ENCODE measurements at regions not wholly inside any gene's neighbourhood (a gene's known extent, or its start where the extent isn't known, plus 50 kb on each side); places are given as distances from the start of the nearest gene placed in this dataset.

DNA sequence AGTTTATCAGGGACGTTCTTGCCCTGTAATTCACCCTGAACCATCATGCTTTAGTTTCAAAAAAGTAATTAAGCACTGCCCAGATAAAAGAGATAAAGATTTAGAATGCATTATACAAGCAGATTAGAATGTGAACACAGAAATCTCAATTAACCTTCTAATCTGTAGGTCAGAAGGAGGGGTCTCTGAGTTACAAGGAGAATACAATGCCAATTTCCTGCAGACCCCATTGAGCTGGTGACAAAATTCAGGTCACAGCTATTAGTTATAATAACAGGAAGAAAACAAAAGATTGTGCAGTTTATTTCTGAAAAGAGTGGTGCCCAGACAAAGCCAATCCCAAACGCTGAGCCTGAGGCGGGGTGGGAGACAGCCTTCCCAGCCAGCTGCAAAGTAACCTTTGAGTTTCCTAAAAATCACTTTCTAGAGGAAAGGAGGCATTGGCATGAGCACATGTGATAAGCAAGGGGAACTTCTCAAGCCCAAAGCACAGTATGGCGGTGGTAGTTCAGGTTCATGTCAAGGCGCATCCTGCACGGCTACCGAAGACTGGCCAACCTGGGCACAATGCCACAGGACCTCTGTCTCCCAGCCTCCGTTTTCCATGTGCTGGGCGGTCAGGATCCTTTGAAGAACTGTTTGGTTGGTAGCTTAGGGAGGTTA, 192.5 kb downstream of the TTLL2 start:
- TF ChIP-seq TCF12 (IDR thresholded peaks at IDR 0.05; ENCODE audit: low read depth) (no peak), TAF1 (IDR thresholded peaks at IDR 0.05; ENCODE audit: low read depth) (no peak), NFIC (IDR thresholded peaks at IDR 0.05) (no peak), CEBPB (IDR thresholded peaks at IDR 0.05) (no peak), CREB1 (IDR thresholded peaks at IDR 0.05; ENCODE audit: low read depth) (no peak), EGR1 (IDR thresholded peaks at IDR 0.05) (no peak), ZBTB7A (IDR thresholded peaks at IDR 0.05; ENCODE audit: low read depth) (no peak)
- TF ChIP-seq, protein P1, sequence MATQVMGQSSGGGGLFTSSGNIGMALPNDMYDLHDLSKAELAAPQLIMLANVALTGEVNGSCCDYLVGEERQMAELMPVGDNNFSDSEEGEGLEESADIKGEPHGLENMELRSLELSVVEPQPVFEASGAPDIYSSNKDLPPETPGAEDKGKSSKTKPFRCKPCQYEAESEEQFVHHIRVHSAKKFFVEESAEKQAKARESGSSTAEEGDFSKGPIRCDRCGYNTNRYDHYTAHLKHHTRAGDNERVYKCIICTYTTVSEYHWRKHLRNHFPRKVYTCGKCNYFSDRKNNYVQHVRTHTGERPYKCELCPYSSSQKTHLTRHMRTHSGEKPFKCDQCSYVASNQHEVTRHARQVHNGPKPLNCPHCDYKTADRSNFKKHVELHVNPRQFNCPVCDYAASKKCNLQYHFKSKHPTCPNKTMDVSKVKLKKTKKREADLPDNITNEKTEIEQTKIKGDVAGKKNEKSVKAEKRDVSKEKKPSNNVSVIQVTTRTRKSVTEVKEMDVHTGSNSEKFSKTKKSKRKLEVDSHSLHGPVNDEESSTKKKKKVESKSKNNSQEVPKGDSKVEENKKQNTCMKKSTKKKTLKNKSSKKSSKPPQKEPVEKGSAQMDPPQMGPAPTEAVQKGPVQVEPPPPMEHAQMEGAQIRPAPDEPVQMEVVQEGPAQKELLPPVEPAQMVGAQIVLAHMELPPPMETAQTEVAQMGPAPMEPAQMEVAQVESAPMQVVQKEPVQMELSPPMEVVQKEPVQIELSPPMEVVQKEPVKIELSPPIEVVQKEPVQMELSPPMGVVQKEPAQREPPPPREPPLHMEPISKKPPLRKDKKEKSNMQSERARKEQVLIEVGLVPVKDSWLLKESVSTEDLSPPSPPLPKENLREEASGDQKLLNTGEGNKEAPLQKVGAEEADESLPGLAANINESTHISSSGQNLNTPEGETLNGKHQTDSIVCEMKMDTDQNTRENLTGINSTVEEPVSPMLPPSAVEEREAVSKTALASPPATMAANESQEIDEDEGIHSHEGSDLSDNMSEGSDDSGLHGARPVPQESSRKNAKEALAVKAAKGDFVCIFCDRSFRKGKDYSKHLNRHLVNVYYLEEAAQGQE (IDR thresholded peaks at IDR 0.05; ENCODE audit: low read depth): no peak

DNA sequence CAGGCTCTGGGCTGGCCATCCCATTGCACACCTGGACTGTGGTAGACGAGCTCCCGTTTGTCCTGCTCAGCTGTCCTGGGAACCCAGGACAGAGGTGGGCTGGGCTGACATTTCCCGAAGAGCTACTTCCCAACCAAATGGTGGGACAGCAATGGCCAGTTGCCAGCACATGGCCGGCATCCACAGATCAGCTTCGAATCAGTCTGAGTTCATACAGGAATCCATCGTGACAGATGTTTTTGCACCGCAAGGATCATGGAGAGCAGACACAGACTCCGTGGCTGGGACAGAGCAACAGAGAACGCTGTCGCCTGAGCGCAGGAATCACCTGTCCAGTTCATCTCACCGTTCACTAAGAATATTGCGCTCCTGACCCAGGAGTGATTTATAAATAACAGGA, 198.5 kb downstream of the TTLL2 start:
- TF ChIP-seq FOXM1 (IDR thresholded peaks at IDR 0.05; ENCODE audit: borderline replicate concordance, low read depth): no peak
- no peak for TF ChIP-seq CEBPB (IDR thresholded peaks at IDR 0.05)
- no peak for TF ChIP-seq YY1 (IDR thresholded peaks at IDR 0.05; ENCODE audit: low read depth)
- no peak for TF ChIP-seq CREB1 (IDR thresholded peaks at IDR 0.05; ENCODE audit: low read depth)
- TF ChIP-seq, protein P2, sequence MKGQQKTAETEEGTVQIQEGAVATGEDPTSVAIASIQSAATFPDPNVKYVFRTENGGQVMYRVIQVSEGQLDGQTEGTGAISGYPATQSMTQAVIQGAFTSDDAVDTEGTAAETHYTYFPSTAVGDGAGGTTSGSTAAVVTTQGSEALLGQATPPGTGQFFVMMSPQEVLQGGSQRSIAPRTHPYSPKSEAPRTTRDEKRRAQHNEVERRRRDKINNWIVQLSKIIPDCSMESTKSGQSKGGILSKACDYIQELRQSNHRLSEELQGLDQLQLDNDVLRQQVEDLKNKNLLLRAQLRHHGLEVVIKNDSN (IDR thresholded peaks at IDR 0.05): no peak
- no peak for TF ChIP-seq TCF12 (IDR thresholded peaks at IDR 0.05; ENCODE audit: low read depth)
- no peak for TF ChIP-seq TEAD4 (IDR thresholded peaks at IDR 0.05)
- no peak for TF ChIP-seq RAD21 (IDR thresholded peaks at IDR 0.05; ENCODE audit: low read depth)
- no peak for TF ChIP-seq TAF1 (IDR thresholded peaks at IDR 0.05; ENCODE audit: low read depth)
- TF ChIP-seq, protein P1 (IDR thresholded peaks at IDR 0.05; ENCODE audit: low read depth): no peak
- TF ChIP-seq ZBTB7A (IDR thresholded peaks at IDR 0.05; ENCODE audit: low read depth): no peak
- TF ChIP-seq, protein P3, sequence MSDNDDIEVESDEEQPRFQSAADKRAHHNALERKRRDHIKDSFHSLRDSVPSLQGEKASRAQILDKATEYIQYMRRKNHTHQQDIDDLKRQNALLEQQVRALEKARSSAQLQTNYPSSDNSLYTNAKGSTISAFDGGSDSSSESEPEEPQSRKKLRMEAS (IDR thresholded peaks at IDR 0.05): no peak
- no peak for TF ChIP-seq EP300 (IDR thresholded peaks at IDR 0.05; ENCODE audit: borderline replicate concordance)
- TF ChIP-seq EGR1 (IDR thresholded peaks at IDR 0.05): no peak

DNA sequence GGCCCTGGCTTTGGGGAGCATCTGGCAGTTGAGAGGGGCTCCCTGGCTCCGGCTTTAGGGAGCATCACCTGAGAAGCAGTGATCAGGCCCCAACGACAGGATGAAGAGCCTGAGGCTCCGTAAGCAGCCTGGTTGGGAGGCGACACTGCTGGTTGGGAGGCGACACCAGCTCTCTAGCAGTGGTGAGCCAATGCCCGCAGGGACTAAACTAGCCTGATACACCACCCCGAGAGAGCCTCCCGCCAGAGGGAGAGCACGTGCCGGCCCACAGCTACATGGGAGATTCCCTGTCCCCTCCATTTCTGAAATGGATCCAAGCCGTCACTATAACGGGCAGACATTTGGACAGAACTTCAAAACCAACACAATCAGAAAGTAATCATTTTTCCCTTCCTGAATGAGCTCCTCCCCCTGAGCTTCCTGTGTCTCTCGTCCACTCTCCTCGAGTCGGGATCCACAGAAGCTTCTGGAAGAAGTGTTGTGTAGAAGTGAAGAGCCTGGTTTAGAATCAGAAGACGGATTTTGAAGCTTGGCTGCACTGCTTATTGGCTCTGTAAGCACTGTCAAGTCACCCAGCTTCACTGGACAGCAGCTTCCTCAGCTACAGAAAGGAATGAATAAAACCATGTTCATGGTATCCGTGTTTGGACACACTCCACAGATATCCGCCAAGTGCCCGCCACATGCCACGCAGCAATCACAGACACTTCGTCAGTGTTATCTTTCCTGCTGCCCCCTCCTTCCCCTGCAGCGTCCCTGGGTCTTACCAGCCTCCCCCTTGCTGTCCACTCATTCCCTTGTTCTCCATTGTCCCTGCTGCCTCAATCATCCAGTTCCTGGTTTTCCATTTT, 199.6 kb downstream of the TTLL2 start:
- TF ChIP-seq RAD21 (IDR thresholded peaks at IDR 0.05; ENCODE audit: low read depth) (no peak), TCF12 (IDR thresholded peaks at IDR 0.05; ENCODE audit: low read depth) (no peak), CREB1 (IDR thresholded peaks at IDR 0.05; ENCODE audit: low read depth) (no peak), TEAD4 (IDR thresholded peaks at IDR 0.05) (no peak)
- TF ChIP-seq, protein P3 (IDR thresholded peaks at IDR 0.05): no peak

DNA sequence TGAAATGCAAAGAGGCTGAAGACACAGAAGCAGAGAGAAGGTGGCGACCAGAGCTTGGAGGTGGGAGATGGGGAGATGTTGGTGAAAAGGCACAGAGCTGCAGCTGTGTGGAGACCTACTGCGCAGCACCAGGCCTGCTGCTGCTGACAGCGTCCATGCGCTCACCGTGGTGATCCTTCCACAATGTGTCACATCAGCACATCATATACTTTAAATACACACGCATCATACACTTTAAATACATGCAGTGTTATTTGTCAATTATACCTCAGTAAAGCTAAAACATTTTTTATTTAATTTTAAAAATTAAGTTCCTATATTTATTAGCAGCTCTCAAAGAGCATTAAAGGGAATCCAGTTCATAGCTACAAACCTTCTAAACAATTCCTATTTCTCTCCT, 200.9 kb downstream of the TTLL2 start:
- TF ChIP-seq TEAD4 (IDR thresholded peaks at IDR 0.05): no peak
- TF ChIP-seq, protein P3 (IDR thresholded peaks at IDR 0.05): no peak
- no peak for TF ChIP-seq CEBPB (IDR thresholded peaks at IDR 0.05)
- TF ChIP-seq CREB1 (IDR thresholded peaks at IDR 0.05; ENCODE audit: low read depth): no peak
- no peak for TF ChIP-seq NFIC (IDR thresholded peaks at IDR 0.05)
- TF ChIP-seq TCF12 (IDR thresholded peaks at IDR 0.05; ENCODE audit: low read depth): no peak
- no peak for TF ChIP-seq ZBTB7A (IDR thresholded peaks at IDR 0.05; ENCODE audit: low read depth)
- no peak for TF ChIP-seq RAD21 (IDR thresholded peaks at IDR 0.05; ENCODE audit: low read depth)
- no peak for TF ChIP-seq TAF1 (IDR thresholded peaks at IDR 0.05; ENCODE audit: low read depth)
- TF ChIP-seq, protein P2 (IDR thresholded peaks at IDR 0.05): no peak

DNA sequence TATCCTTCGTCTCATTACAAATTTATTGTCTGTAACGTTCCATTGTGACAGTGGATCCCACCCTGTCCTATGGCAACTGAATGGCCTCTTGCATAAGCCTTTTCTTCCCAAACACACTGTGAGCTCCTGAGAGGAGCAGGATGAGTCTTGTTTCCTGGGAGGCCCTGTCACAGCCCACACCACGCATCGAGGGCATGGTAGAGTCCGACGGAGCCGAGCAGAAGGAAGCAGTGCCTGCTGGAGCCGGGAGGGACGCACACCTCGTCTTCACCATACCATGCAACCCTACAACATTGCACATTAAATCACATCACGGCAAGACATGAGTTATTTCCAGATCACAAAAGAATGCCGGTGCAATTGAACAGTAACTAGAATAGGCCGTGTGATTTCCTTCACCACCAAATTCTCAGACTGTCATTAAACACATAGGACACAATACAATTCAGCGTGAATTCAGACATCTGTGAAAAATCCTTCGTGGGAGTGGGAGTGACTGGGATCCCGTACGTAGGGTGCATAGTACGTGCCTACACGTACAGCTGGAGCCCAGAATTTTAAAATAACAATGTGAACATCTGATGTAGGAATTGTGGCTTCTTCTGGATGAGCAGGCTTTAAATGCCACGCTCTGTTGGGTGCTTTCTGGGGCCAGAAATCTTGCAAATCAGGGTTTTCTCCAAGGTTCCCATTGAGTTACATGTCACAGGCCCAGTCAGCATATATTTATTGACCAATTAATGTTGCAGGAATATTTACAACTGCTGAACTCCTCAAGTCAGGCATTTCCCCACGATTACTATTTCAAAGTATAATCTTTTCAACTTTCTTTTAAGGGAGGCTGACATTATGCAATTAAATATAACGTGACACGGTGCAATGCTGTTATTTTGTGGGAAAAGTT, 201.8 kb downstream of the TTLL2 start:
- TF ChIP-seq, protein P1 (IDR thresholded peaks at IDR 0.05; ENCODE audit: low read depth): no peak
- TF ChIP-seq EGR1 (IDR thresholded peaks at IDR 0.05) (no peak), TEAD4 (IDR thresholded peaks at IDR 0.05) (no peak)

Data from Ishikawa (cell line).